Ascending aorta (tissue), 2 donors: ENCODE measurements at regions not wholly inside any gene's neighbourhood (a gene's known extent, or its start where the extent isn't known, plus 50 kb on each side); places are given as distances from the start of the nearest gene placed in this dataset.

ENCODE experiments used
- DNase-seq, 2 donors: peaks; one replicate each; pipeline ENCODE4 v3.0.0-alpha.2; 2019; ENCODE audit warnings: low spot score in 2 of 2
- H3K27ac ChIP-seq, 2 donors: fragments of 200-600 bp; sonication (generic); one replicate each; pipeline ENCODE4 v1.5.1; 2016 to 2017; ENCODE audit warnings: mild to moderate bottlenecking in 1 of 2
- H3K27me3 ChIP-seq: fragments of 200-600 bp; sonication (generic); one replicate; pipeline ENCODE4 v1.5.1; 2017
- H3K36me3 ChIP-seq, 2 donors: fragments of 200-600 bp; sonication (generic); one replicate each; pipeline ENCODE4 v1.5.1; 2016
- H3K4me1 ChIP-seq, 2 donors: fragments of 200-600 bp; sonication (generic); one replicate each; pipeline ENCODE4 v1.5.1; 2016 to 2017; ENCODE audit warnings: mild to moderate bottlenecking in 1 of 2
- H3K4me3 ChIP-seq, 2 donors: fragments of 200-600 bp; sonication (generic); one replicate each; pipeline ENCODE4 v1.5.1; 2016 to 2017; ENCODE audit warnings: mild to moderate bottlenecking in 1 of 2
- H3K9me3 ChIP-seq, 2 donors: fragments of 200-600 bp; sonication (generic); one replicate each; pipeline ENCODE4 v1.5.1; 2016
- CTCF ChIP-seq, 3 experiments: fragments of 200-600 bp in 2 of 3; fragments of 450-650 bp in 1 of 3; sonication (generic) in 2 of 3; IDR thresholded peaks; one replicate each; pipeline ENCODE4 v1.5.1; 2016 to 2019; ENCODE audit warnings: antibody characterized with exemption in 3 of 3, mild to moderate bottlenecking in 1 of 3, moderate library complexity in 1 of 3
- intact Hi-C: fragments of 100-400 bp; cut with DNase I; formaldehyde crosslinking; loops from one replicate; pipeline ENCODE4 v1.15.1; 2023

DNA sequence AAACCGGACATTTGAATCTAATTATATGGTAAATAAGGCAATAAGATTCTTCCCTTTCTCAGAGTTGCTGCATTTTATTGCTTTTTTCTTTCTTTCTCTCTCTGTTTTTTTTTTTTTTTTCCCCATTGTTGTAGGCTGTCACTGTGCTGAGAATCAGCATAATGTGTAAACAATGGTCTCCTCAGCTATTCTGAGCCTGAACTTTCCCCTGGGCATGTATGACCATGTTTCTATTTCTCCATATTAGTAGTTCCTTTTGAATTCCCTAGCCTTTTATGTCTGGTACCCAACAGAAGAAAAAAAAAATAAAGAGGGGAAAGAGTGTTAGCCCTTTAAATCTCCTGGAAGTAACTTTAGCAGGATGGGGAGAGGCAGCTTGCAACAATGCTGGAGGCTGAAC, 1862.5 kb downstream of the SUCLG1 start:
- intact Hi-C loops, result no loop called here
- Histone ChIP-seq H3K27ac (no peak overlapping the region), H3K36me3 (no peaks in the 10 kb centered on the region), H3K27me3 (no peaks in the 10 kb centered on the region), H3K9me3 (no peaks in the 10 kb centered on the region), H3K4me1 (no peaks in the 10 kb centered on the region), H3K4me3 (no peak overlapping the region)
- no peak for DNase-seq
- TF ChIP-seq CTCF (IDR thresholded peaks at IDR 0.05), result no peak

- Histone ChIP-seq H3K27me3 (no peaks in the 10 kb centered on the region), H3K9me3 (no peaks in the 10 kb centered on the region), H3K27ac (no peak overlapping the region), H3K4me3 (no peak overlapping the region), H3K4me1 (no peaks in the 10 kb centered on the region), H3K36me3 (no peaks in the 10 kb centered on the region)
- no peak for TF ChIP-seq CTCF (IDR thresholded peaks at IDR 0.05)
- intact Hi-C loops, result no loop called here
- DNase-seq, result no peak
These were observed 1867.4 kb downstream of the SUCLG1 start for GRCh38 chr2:82591718-82592117.

DNA sequence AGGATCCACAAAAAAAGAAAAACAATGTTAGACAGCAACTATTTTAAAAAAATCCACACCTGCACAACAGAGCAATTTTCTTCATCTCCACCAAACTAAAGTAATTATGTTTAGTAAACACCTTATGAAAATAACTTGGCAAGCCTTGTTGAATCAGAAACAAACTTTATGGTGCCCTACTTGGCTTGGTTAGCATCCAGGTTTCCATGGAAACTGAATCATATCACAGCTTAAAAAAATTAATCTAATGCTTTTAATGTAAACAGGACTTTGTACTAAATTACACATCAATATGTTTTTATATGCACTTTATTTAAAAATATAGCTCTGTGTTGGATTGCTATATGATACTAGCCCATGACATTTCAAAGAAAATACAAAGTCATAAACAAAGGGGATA, 1882.4 kb downstream of the SUCLG1 start:
- H3K36me3 ChIP-seq, result no peaks in the 10 kb centered on the region
- TF ChIP-seq CTCF (IDR thresholded peaks at IDR 0.05), result no peak
- H3K27me3 ChIP-seq, result no peaks in the 10 kb centered on the region
- H3K27ac ChIP-seq, result no peak overlapping the region
- no peak overlapping the region for H3K4me3 ChIP-seq
- no peaks in the 10 kb centered on the region for H3K4me1 ChIP-seq
- intact Hi-C loops, result no loop called here
- H3K9me3 ChIP-seq, result no peaks in the 10 kb centered on the region
- DNase-seq, result no peak

DNA sequence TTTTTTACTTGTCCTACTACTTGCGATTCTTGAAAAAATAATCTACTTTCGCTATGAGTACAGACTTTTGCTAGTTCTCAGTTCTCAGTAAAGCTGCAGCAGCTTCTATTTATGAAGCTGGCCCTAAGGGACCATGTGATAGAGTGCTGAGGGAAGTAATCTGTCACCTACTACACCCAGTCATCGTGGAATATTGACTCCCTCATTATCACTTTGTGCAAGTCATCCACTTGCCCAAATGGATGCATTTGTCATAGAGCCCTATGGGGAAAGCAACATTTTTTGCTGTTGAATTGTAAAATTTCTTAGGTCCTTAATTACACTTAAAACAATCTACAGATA, 1919.8 kb downstream of the SUCLG1 start:
- no peak overlapping the region for H3K27ac ChIP-seq
- no peaks in the 10 kb centered on the region for H3K27me3 ChIP-seq
- H3K4me3 ChIP-seq, result no peak overlapping the region
- no peaks in the 10 kb centered on the region for H3K4me1 ChIP-seq
- TF ChIP-seq CTCF (IDR thresholded peaks at IDR 0.05), result no peak
- intact Hi-C loops, result no loop called here
- DNase-seq, result no peak
- no peaks in the 10 kb centered on the region for H3K9me3 ChIP-seq
- H3K36me3 ChIP-seq, result no peaks in the 10 kb centered on the region

DNA sequence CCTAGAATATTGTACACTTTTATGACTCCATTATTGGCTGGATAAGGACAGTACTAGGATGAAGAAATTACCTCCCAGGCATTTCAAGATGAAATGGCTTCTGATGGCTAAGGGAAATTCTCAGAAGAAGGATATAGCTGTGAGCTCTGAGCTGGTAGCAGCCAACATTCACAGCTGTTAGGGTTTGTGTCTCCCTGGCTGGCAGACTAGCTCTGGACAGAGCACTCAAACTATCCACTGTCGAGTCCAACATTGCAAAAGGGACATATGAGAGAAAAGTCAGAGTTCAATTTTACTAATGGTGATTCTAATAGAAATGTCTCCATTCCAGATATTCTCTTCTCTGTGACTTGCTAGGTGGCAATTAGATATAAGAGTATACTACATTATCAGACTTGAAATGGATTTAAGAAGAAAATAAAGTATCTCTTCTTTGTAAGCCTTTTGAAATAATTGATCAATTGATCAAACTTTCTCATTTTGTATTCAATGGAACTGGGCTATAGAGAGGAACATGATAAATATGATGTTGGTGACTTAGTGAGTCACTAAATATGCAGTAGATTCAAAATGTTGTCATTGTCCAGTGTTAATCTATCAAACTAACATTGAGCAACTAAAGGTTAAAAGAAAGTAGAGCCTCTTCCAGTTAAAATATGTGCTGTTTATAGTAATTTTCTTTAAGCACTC, 1920.3 kb downstream of the SUCLG1 start:
- no peaks in the 10 kb centered on the region for H3K36me3 ChIP-seq
- DNase-seq, result no peak
- no peaks in the 10 kb centered on the region for H3K27me3 ChIP-seq
- no peak for TF ChIP-seq CTCF (IDR thresholded peaks at IDR 0.05)
- H3K9me3 ChIP-seq, result no peaks in the 10 kb centered on the region
- intact Hi-C loops, result no loop called here
- no peak overlapping the region for H3K27ac ChIP-seq
- H3K4me3 ChIP-seq, result no peak overlapping the region
- H3K4me1 ChIP-seq, result no peaks in the 10 kb centered on the region

- H3K27ac ChIP-seq, result no peak overlapping the region
- H3K4me1 ChIP-seq, result no peaks in the 10 kb centered on the region
- H3K36me3 ChIP-seq, result no peaks in the 10 kb centered on the region
- H3K9me3 ChIP-seq, result no peaks in the 10 kb centered on the region
- DNase-seq, result no peak
- TF ChIP-seq CTCF (IDR thresholded peaks at IDR 0.05), result no peak
- no peak overlapping the region for H3K4me3 ChIP-seq
- intact Hi-C loops, result no loop called here
- no peaks in the 10 kb centered on the region for H3K27me3 ChIP-seq
These were observed 1930.8 kb downstream of the SUCLG1 start for GRCh38 chr2:82528288-82528687.
